ENCODE measurements at regions not wholly inside any gene's neighbourhood (a gene's known extent, or its start where the extent isn't known, plus 50 kb on each side); places are given as distances from the start of the nearest gene placed in this dataset.

- Mint-ChIP-seq H3K36me3 (no peaks in the 10 kb centered on the region), H3K9me3 (no peaks in the 10 kb centered on the region), H3K27ac (no peak overlapping the region)
- DNase-seq (ENCODE audit: low spot score in 2 of 2) (no peak), ATAC-seq (no peak)
Measured at GRCh38 chr2:129895526-129896082, 83.9 kb upstream of the RAB6C start.

GRCh38 chr2:129896226-129897100, 83.0 kb upstream of the RAB6C start:
- ATAC-seq (no peak), DNase-seq (ENCODE audit: low spot score in 2 of 2) (peak in 1 of 2 donors; percentile 39)
- Mint-ChIP-seq H3K36me3 (no peaks in the 10 kb centered on the region), H3K9me3 (no peaks in the 10 kb centered on the region), H3K27ac (no peak overlapping the region)

GRCh38 chr2:129901754-129902415, 77.6 kb upstream of the RAB6C start:
- Mint-ChIP-seq H3K36me3 (no peaks in the 10 kb centered on the region), H3K27ac (no peak overlapping the region), H3K9me3 (no peaks in the 10 kb centered on the region)
- DNase-seq (ENCODE audit: low spot score in 2 of 2) (peak in 1 of 2 donors; percentile 18), ATAC-seq (no peak)

- Mint-ChIP-seq H3K27ac (no peak overlapping the region), H3K36me3 (no peaks in the 10 kb centered on the region), H3K9me3 (no peaks in the 10 kb centered on the region)
- peak in 1 of 2 donors; percentile 42 for DNase-seq (ENCODE audit: low spot score in 2 of 2)
- no peak for ATAC-seq
Measured at GRCh38 chr2:129902731-129903585, 76.5 kb upstream of the RAB6C start.

- no peaks in the 10 kb centered on the region for H3K36me3 Mint-ChIP-seq
- H3K9me3 Mint-ChIP-seq, result no peaks in the 10 kb centered on the region
- no peak for ATAC-seq
- DNase-seq (ENCODE audit: low spot score in 2 of 2), result peak in 1 of 2 donors; percentile 28
- no peak overlapping the region for H3K27ac Mint-ChIP-seq
Measured at GRCh38 chr2:129903586-129904425, 75.7 kb upstream of the RAB6C start.

- no peak overlapping the region for H3K27ac Mint-ChIP-seq
- no peaks in the 10 kb centered on the region for H3K9me3 Mint-ChIP-seq
- no peaks in the 10 kb centered on the region for H3K36me3 Mint-ChIP-seq
- ATAC-seq, result no peak
- peak in 1 of 2 donors; percentile 34 for DNase-seq (ENCODE audit: low spot score in 2 of 2)
Measured at GRCh38 chr2:129904532-129905446, 74.7 kb upstream of the RAB6C start.

- no peak for ATAC-seq
- no peaks in the 10 kb centered on the region for H3K9me3 Mint-ChIP-seq
- no peak for DNase-seq (ENCODE audit: low spot score in 2 of 2)
- H3K36me3 Mint-ChIP-seq, result no peaks in the 10 kb centered on the region
- no peak overlapping the region for H3K27ac Mint-ChIP-seq
Measured at GRCh38 chr2:129905664-129906081, 73.8 kb upstream of the RAB6C start.

- no peak overlapping the region for H3K27ac Mint-ChIP-seq
- H3K36me3 Mint-ChIP-seq, result no peaks in the 10 kb centered on the region
- no peak for DNase-seq (ENCODE audit: low spot score in 2 of 2)
- H3K9me3 Mint-ChIP-seq, result no peaks in the 10 kb centered on the region
- no peak for ATAC-seq
Measured at GRCh38 chr2:129906139-129906860, 73.2 kb upstream of the RAB6C start.

- H3K9me3 Mint-ChIP-seq, result no peaks in the 10 kb centered on the region
- DNase-seq (ENCODE audit: low spot score in 2 of 2) (peak in 1 of 2 donors; percentile 44), ATAC-seq (no peak)
- H3K36me3 Mint-ChIP-seq, result no peaks in the 10 kb centered on the region
- no peak overlapping the region for H3K27ac Mint-ChIP-seq
Measured at GRCh38 chr2:129906861-129907235, 72.6 kb upstream of the RAB6C start.

- no peak overlapping the region for H3K27ac Mint-ChIP-seq
- H3K9me3 Mint-ChIP-seq, result no peaks in the 10 kb centered on the region
- no peaks in the 10 kb centered on the region for H3K36me3 Mint-ChIP-seq
- peak in 1 of 2 donors; percentile 11 for DNase-seq (ENCODE audit: low spot score in 2 of 2)
- no peak for ATAC-seq
Measured at GRCh38 chr2:129907256-129907998, 72.0 kb upstream of the RAB6C start.

- Mint-ChIP-seq H3K27ac (no peak overlapping the region), H3K36me3 (no peaks in the 10 kb centered on the region), H3K9me3 (no peaks in the 10 kb centered on the region)
- ATAC-seq, result no peak
- DNase-seq (ENCODE audit: low spot score in 2 of 2), result peak in 1 of 2 donors; percentile 38
Measured at GRCh38 chr2:129908721-129909373, 70.6 kb upstream of the RAB6C start.

- DNase-seq (ENCODE audit: low spot score in 2 of 2) (peak in 1 of 2 donors; percentile 44), ATAC-seq (no peak)
- H3K36me3 Mint-ChIP-seq, result no peaks in the 10 kb centered on the region
- H3K9me3 Mint-ChIP-seq, result no peaks in the 10 kb centered on the region
- H3K27ac Mint-ChIP-seq, result no peak overlapping the region
Measured at GRCh38 chr2:129909651-129910418, 69.6 kb upstream of the RAB6C start.

Measured in activated naive CD4-positive, alpha-beta T cell treated with anti-CD3 and anti-CD28 coated beads, Interleukin-2, amount 50 U/mL, for 72 hours (primary cell).